T-cell (primary cell): ENCODE measurements at regions not wholly inside any gene's neighbourhood (a gene's known extent, or its start where the extent isn't known, plus 50 kb on each side); places are given as distances from the start of the nearest gene placed in this dataset.

Experiments
- ATAC-seq, 4 experiments: fragments of 200-7000 bp in 3 of 4; fragments of 150-1000 bp in 1 of 4; cut with Tn5 transposase; replicated peaks in 1 of 4; 1 replicate in 3 of 4; 2 replicates in 1 of 4; pipeline ENCODE4 v1.10.0; 2021; ENCODE audit warnings: moderate library complexity in 3 of 4, mild to moderate bottlenecking in 2 of 4, moderate number of reproducible peaks in 1 of 4
- CTCF ChIA-PET, 2 donors: fragments of 300-600 bp; sonication (Branson Sonifier 250); formaldehyde crosslinking; loops; one replicate each; lab custom pipeline; 2022; ENCODE audit warnings: antibody characterized with exemption in 2 of 2; lab: Charles Lee
- POLR2A ChIA-PET, 2 donors: fragments of 300-600 bp; sonication (Branson Sonifier 250); formaldehyde crosslinking; loops; one replicate each; lab custom pipeline; 2022; ENCODE audit warnings: antibody characterized with exemption in 2 of 2; lab: Charles Lee
- DNase-seq, 35 experiments: peaks; one replicate each; pipeline versions ENCODE4 v3.0.0 to v3.0.0-alpha.2; 2013 to 2023
- H3K27ac ChIP-seq: one replicate; pipeline ENCODE4 v1.5.1; 2013; ENCODE audit warnings: low read length
- H3K27me3 ChIP-seq, 2 experiments: replicated peaks in 1 of 2; 1 replicate in 1 of 2; 2 replicates in 1 of 2; pipeline versions ENCODE4 v1.6.1 to v1.7.0; 2013; ENCODE audit warnings: low read length in 1 of 2, mixed read lengths in 1 of 2; ENCODE audit not compliant: control insufficient read depth in 2 of 2, insufficient read depth in 2 of 2; ENCODE audit errors: extremely low read depth in 1 of 2
- H3K36me3 ChIP-seq, 2 donors: 1 replicate in 1 of 2; 2 replicates in 1 of 2; pipeline versions ENCODE4 v1.6.1 to v1.7.0; 2013; ENCODE audit warnings: low read length in 1 of 2; ENCODE audit not compliant: control insufficient read depth in 2 of 2, insufficient read depth in 1 of 2; ENCODE audit errors: extremely low read depth in 1 of 2
- H3K4me1 ChIP-seq, 2 experiments: 1 replicate in 1 of 2; 2 replicates in 1 of 2; pipeline versions ENCODE4 v1.6.1 to v1.7.0; 2013; ENCODE audit warnings: low read length in 2 of 2, mixed read lengths in 1 of 2; ENCODE audit not compliant: insufficient read depth in 2 of 2, control insufficient read depth in 1 of 2; ENCODE audit errors: extremely low read depth in 1 of 2
- H3K4me3 ChIP-seq, 2 donors: 1 replicate in 1 of 2; 2 replicates in 1 of 2; pipeline versions ENCODE4 v1.5.1 to v1.7.0; 2013; ENCODE audit warnings: mild to moderate bottlenecking in 2 of 2, low read length in 1 of 2, moderate library complexity in 1 of 2; ENCODE audit not compliant: control insufficient read depth in 1 of 2; ENCODE audit errors: extremely low read depth in 1 of 2
- H3K9me3 ChIP-seq: 2 replicates; pipeline ENCODE4 v1.7.0; 2013
- H3K27ac Mint-ChIP-seq, 2 donors: one replicate each; pipeline ENCODE4 v1.8.0; 2020 to 2021; ENCODE audit warnings: mild to moderate bottlenecking in 2 of 2, mixed read lengths in 2 of 2
- H3K27me3 Mint-ChIP-seq, 2 donors: one replicate each; pipeline ENCODE4 v1.8.0; 2021 to 2022; ENCODE audit warnings: mixed read lengths in 2 of 2
- H3K36me3 Mint-ChIP-seq: one replicate; pipeline ENCODE4 v1.8.0; 2021; ENCODE audit warnings: mixed read lengths
- H3K4me1 Mint-ChIP-seq, 3 donors: one replicate each; pipeline ENCODE4 v1.8.0; 2020 to 2022; ENCODE audit warnings: mixed read lengths in 3 of 3, mild to moderate bottlenecking in 1 of 3
- H3K4me3 Mint-ChIP-seq, 3 donors: one replicate each; pipeline ENCODE4 v1.8.0; 2020 to 2022; ENCODE audit warnings: mild to moderate bottlenecking in 3 of 3, mixed read lengths in 3 of 3, moderate library complexity in 3 of 3
- H3K9me3 Mint-ChIP-seq, 3 donors: one replicate each; pipeline ENCODE4 v1.8.0; 2020 to 2022; ENCODE audit warnings: mixed read lengths in 3 of 3
- WGBS: methylation state at CpG from one replicate; pipeline ENCODE4 v1.1.5; 2013; ENCODE audit warnings: missing lambda C conversion rate; ENCODE audit not compliant: insufficient coverage; 5-methylcytosine and 5-hydroxymethylcytosine counted together

- Mint-ChIP-seq H3K27me3 (no peaks in the 10 kb centered on the region), H3K4me3 (no peak overlapping the region), H3K9me3 (peaks cover 2 to 16% (median 4%) of the 10 kb centered on the region in 3 donors), H3K36me3 (no peaks in the 10 kb centered on the region), H3K27ac (no peak overlapping the region), H3K4me1 (no peaks in the 10 kb centered on the region)
- H3K9me3 ChIP-seq = no peaks in the 10 kb centered on the region
- no peak for DNase-seq
- CTCF ChIA-PET = no interaction called here
- no peak for ATAC-seq
- WGBS = no CpG with 5 or more reads among the region's 2 CpGs
- no peaks in the 10 kb centered on the region for H3K36me3 ChIP-seq
- no peaks in the 10 kb centered on the region for H3K27me3 ChIP-seq
- no peaks in the 10 kb centered on the region for H3K4me1 ChIP-seq
- no peak overlapping the region for H3K4me3 ChIP-seq
- no peak overlapping the region for H3K27ac ChIP-seq
- POLR2A ChIA-PET = no interaction called here
Observed at GRCh38 chr18:51811883-51812282, 528.1 kb upstream of the DCC start.

GRCh38 chr18:51813740-51814139 is 526.3 kb upstream of the DCC start:
- CTCF ChIA-PET = no interaction called here
- no peaks in the 10 kb centered on the region for H3K27me3 Mint-ChIP-seq
- no peaks in the 10 kb centered on the region for H3K4me1 Mint-ChIP-seq
- Histone ChIP-seq H3K4me1 (no peaks in the 10 kb centered on the region), H3K27me3 (no peaks in the 10 kb centered on the region), H3K9me3 (no peaks in the 10 kb centered on the region), H3K36me3 (no peaks in the 10 kb centered on the region), H3K4me3 (no peak overlapping the region), H3K27ac (no peak overlapping the region)
- ATAC-seq (no peak), DNase-seq (no peak)
- WGBS = no CpG with 5 or more reads among the region's 2 CpGs
- H3K4me3 Mint-ChIP-seq = no peak overlapping the region
- H3K27ac Mint-ChIP-seq = no peak overlapping the region
- peaks cover 2 to 11% (median 4%) of the 10 kb centered on the region in 3 donors for H3K9me3 Mint-ChIP-seq
- H3K36me3 Mint-ChIP-seq = no peaks in the 10 kb centered on the region
- POLR2A ChIA-PET = no interaction called here

- H3K27me3 Mint-ChIP-seq = no peaks in the 10 kb centered on the region
- peaks cover 0 to 8% (median 2%) of the 10 kb centered on the region in 3 donors for H3K9me3 Mint-ChIP-seq
- no peak for DNase-seq
- WGBS = no CpG with 5 or more reads among the region's 1 CpG
- H3K27ac Mint-ChIP-seq = no peak overlapping the region
- Histone ChIP-seq H3K4me1 (no peaks in the 10 kb centered on the region), H3K4me3 (no peak overlapping the region), H3K27ac (no peak overlapping the region), H3K36me3 (no peaks in the 10 kb centered on the region), H3K27me3 (no peaks in the 10 kb centered on the region), H3K9me3 (no peaks in the 10 kb centered on the region)
- no peaks in the 10 kb centered on the region for H3K36me3 Mint-ChIP-seq
- ChIA-PET POLR2A (no interaction called here), CTCF (no interaction called here)
- no peaks in the 10 kb centered on the region for H3K4me1 Mint-ChIP-seq
- no peak for ATAC-seq
- H3K4me3 Mint-ChIP-seq = no peak overlapping the region
Observed at GRCh38 chr18:51821610-51822009, 518.4 kb upstream of the DCC start.

GRCh38 chr18:51824746-51825145 is 515.3 kb upstream of the DCC start:
- H3K27me3 ChIP-seq = no peaks in the 10 kb centered on the region
- Mint-ChIP-seq H3K27me3 (no peaks in the 10 kb centered on the region), H3K4me1 (no peaks in the 10 kb centered on the region), H3K4me3 (no peak overlapping the region), H3K36me3 (no peaks in the 10 kb centered on the region), H3K9me3 (peaks cover 2 to 20% (median 11%) of the 10 kb centered on the region in 3 donors), H3K27ac (no peak overlapping the region)
- DNase-seq (no peak), ATAC-seq (no peak)
- H3K4me3 ChIP-seq = no peak overlapping the region
- no peaks in the 10 kb centered on the region for H3K9me3 ChIP-seq
- no peaks in the 10 kb centered on the region for H3K4me1 ChIP-seq
- H3K27ac ChIP-seq = no peak overlapping the region
- ChIA-PET CTCF (no interaction called here), POLR2A (no interaction called here)
- no CpG with 5 or more reads among the region's 2 CpGs for WGBS
- no peaks in the 10 kb centered on the region for H3K36me3 ChIP-seq

GRCh38 chr18:51833850-51834249 is 506.1 kb upstream of the DCC start:
- ATAC-seq (no peak), DNase-seq (no peak)
- ChIA-PET CTCF (no interaction called here), POLR2A (no interaction called here)
- Mint-ChIP-seq H3K9me3 (peaks cover 0 to 5% (median under 1%) of the 10 kb centered on the region in 3 donors), H3K4me3 (no peak overlapping the region), H3K36me3 (no peaks in the 10 kb centered on the region), H3K27ac (no peak overlapping the region), H3K27me3 (no peaks in the 10 kb centered on the region), H3K4me1 (no peaks in the 10 kb centered on the region)
- WGBS = 81% methylated on average over 3 of the region's 6 CpGs
- no peak overlapping the region for H3K27ac ChIP-seq
- no peaks in the 10 kb centered on the region for H3K36me3 ChIP-seq
- no peaks in the 10 kb centered on the region for H3K4me1 ChIP-seq
- H3K27me3 ChIP-seq = no peaks in the 10 kb centered on the region
- H3K9me3 ChIP-seq = no peaks in the 10 kb centered on the region
- no peak overlapping the region for H3K4me3 ChIP-seq

- Histone ChIP-seq H3K4me3 (no peak overlapping the region), H3K9me3 (no peaks in the 10 kb centered on the region), H3K4me1 (no peaks in the 10 kb centered on the region), H3K27me3 (no peaks in the 10 kb centered on the region), H3K27ac (no peak overlapping the region), H3K36me3 (no peaks in the 10 kb centered on the region)
- H3K36me3 Mint-ChIP-seq = no peaks in the 10 kb centered on the region
- H3K9me3 Mint-ChIP-seq = peaks cover 8 to 23% (median 15%) of the 10 kb centered on the region in 3 donors
- H3K4me1 Mint-ChIP-seq = no peaks in the 10 kb centered on the region
- no peaks in the 10 kb centered on the region for H3K27me3 Mint-ChIP-seq
- CTCF ChIA-PET = no interaction called here
- no peak overlapping the region for H3K27ac Mint-ChIP-seq
- H3K4me3 Mint-ChIP-seq = no peak overlapping the region
- POLR2A ChIA-PET = no interaction called here
- 100% methylated on average over 2 of the region's 2 CpGs for WGBS
- no peak for ATAC-seq
- DNase-seq = no peak
Observed at GRCh38 chr18:51848702-51849101, 491.3 kb upstream of the DCC start.

- Mint-ChIP-seq H3K36me3 (no peaks in the 10 kb centered on the region), H3K4me1 (no peaks in the 10 kb centered on the region), H3K9me3 (peaks cover 2 to 13% (median 5%) of the 10 kb centered on the region in 3 donors), H3K4me3 (no peak overlapping the region), H3K27me3 (no peaks in the 10 kb centered on the region), H3K27ac (no peak overlapping the region)
- ATAC-seq = no peak
- H3K4me3 ChIP-seq = no peak overlapping the region
- DNase-seq = no peak
- no peaks in the 10 kb centered on the region for H3K9me3 ChIP-seq
- H3K36me3 ChIP-seq = no peaks in the 10 kb centered on the region
- ChIA-PET CTCF (no interaction called here), POLR2A (no interaction called here)
- peaks cover 0 to 3% of the 10 kb centered on the region in 2 experiments for H3K27me3 ChIP-seq
- no peaks in the 10 kb centered on the region for H3K4me1 ChIP-seq
- H3K27ac ChIP-seq = no peak overlapping the region
Observed at GRCh38 chr18:51852681-51853080, 487.3 kb upstream of the DCC start.
